CD14-positive monocyte (primary cell): ENCODE measurements at regions not wholly inside any gene's neighbourhood (a gene's known extent, or its start where the extent isn't known, plus 50 kb on each side); places are given as distances from the start of the nearest gene placed in this dataset.

Source experiments
- DNase-seq, 3 donors: peaks; one replicate each; pipeline ENCODE4 v3.0.0-alpha.2; 2011 to 2022
- H2AFZ ChIP-seq: 2 replicates; pipeline ENCODE4 v1.6.0; 2012; ENCODE audit warnings: mild to moderate bottlenecking, low read depth, low read length, inconsistent platforms; ENCODE audit not compliant: insufficient read depth, poor library complexity, severe bottlenecking
- H3K27ac ChIP-seq, 2 donors: 1 replicate in 1 of 2; 2 replicates in 1 of 2; pipeline ENCODE4 v1.5.1; 2012 to 2013; ENCODE audit warnings: low read length in 2 of 2, control low read depth in 1 of 2, inconsistent platforms in 1 of 2, low read depth in 1 of 2, mild to moderate bottlenecking in 1 of 2
- H3K27me3 ChIP-seq, 2 donors: one replicate each; pipeline versions ENCODE4 v1.6.0 to v1.6.1; 2011 to 2013; ENCODE audit warnings: low read length in 2 of 2; ENCODE audit not compliant: control insufficient read depth in 2 of 2, insufficient read depth in 2 of 2
- H3K36me3 ChIP-seq, 2 donors: replicated peaks in 1 of 2; 1 replicate in 1 of 2; 2 replicates in 1 of 2; pipeline versions ENCODE4 v1.5.1 to v1.6.1; 2012 to 2013; ENCODE audit warnings: low read length in 2 of 2, control low read depth in 1 of 2, inconsistent platforms in 1 of 2, mild to moderate bottlenecking in 1 of 2; ENCODE audit not compliant: insufficient read depth in 2 of 2, control insufficient read depth in 1 of 2
- H3K4me1 ChIP-seq, 2 donors: 1 replicate in 1 of 2; 2 replicates in 1 of 2; pipeline versions ENCODE4 v1.5.1 to v1.6.1; 2012 to 2013; ENCODE audit warnings: low read length in 2 of 2, control low read depth in 1 of 2, inconsistent platforms in 1 of 2, mild to moderate bottlenecking in 1 of 2, moderate library complexity in 1 of 2; ENCODE audit not compliant: insufficient read depth in 2 of 2, control insufficient read depth in 1 of 2
- H3K4me2 ChIP-seq: replicated peaks from 2 replicates; pipeline ENCODE3; 2012; ENCODE audit warnings: low read length, moderate library complexity, mild to moderate bottlenecking; ENCODE audit not compliant: poor library complexity, severe bottlenecking; ENCODE audit errors: extremely low read depth
- H3K4me3 ChIP-seq, 3 experiments: fragments of 200-600 bp in 1 of 3; sonication (generic) in 1 of 3; replicated peaks in 1 of 3; 1 replicate in 2 of 3; 2 replicates in 1 of 3; pipeline ENCODE4 v1.5.1; 2011 to 2013; ENCODE audit warnings: low read length in 3 of 3, mild to moderate bottlenecking in 3 of 3, control low read depth in 2 of 3, low read depth in 2 of 3, inconsistent platforms in 1 of 3, moderate library complexity in 1 of 3
- H3K79me2 ChIP-seq: 2 replicates; pipeline ENCODE4 v1.6.0; 2012; ENCODE audit warnings: mild to moderate bottlenecking, control low read depth, inconsistent platforms, low read length, moderate library complexity; ENCODE audit not compliant: insufficient read depth
- H3K9ac ChIP-seq: 2 replicates; pipeline ENCODE4 v1.6.0; 2017; ENCODE audit warnings: low read length, mild to moderate bottlenecking; ENCODE audit not compliant: insufficient read depth, poor library complexity, severe bottlenecking
- H3K9me3 ChIP-seq, 2 donors: replicated peaks in 1 of 2; 1 replicate in 1 of 2; 2 replicates in 1 of 2; pipeline versions ENCODE4 v1.5.1 to v1.6.1; 2012 to 2013; ENCODE audit warnings: low read length in 2 of 2, control low read depth in 1 of 2; ENCODE audit not compliant: control insufficient read depth in 1 of 2, insufficient read depth in 1 of 2
- H4K20me1 ChIP-seq: 2 replicates; pipeline ENCODE4 v1.6.0; 2012; ENCODE audit warnings: mild to moderate bottlenecking, low read length, control low read depth, moderate library complexity; ENCODE audit not compliant: insufficient read depth
- H3K27ac Mint-ChIP-seq, 7 donors: one replicate each; pipeline ENCODE4 v1.8.0; 2020; ENCODE audit warnings: mild to moderate bottlenecking in 7 of 7, mixed read lengths in 7 of 7, moderate library complexity in 6 of 7, inconsistent platforms in 2 of 7
- H3K27me3 Mint-ChIP-seq, 3 donors: one replicate each; pipeline ENCODE4 v1.8.0; 2021 to 2022; ENCODE audit warnings: low read depth in 3 of 3, mild to moderate bottlenecking in 3 of 3, mixed read lengths in 3 of 3, moderate library complexity in 3 of 3, inconsistent platforms in 1 of 3
- H3K36me3 Mint-ChIP-seq, 2 donors: one replicate each; pipeline ENCODE4 v1.8.0; 2020; ENCODE audit warnings: mixed read lengths in 2 of 2, inconsistent platforms in 1 of 2, mild to moderate bottlenecking in 1 of 2
- H3K4me1 Mint-ChIP-seq: one replicate; pipeline ENCODE4 v1.8.0; 2020; ENCODE audit warnings: mild to moderate bottlenecking, mixed read lengths
- H3K4me3 Mint-ChIP-seq, 2 donors: one replicate each; pipeline ENCODE4 v1.8.0; 2020; ENCODE audit warnings: mild to moderate bottlenecking in 2 of 2, mixed read lengths in 2 of 2, moderate library complexity in 1 of 2
- H3K9me3 Mint-ChIP-seq, 7 donors: one replicate each; pipeline ENCODE4 v1.8.0; 2020 to 2022; ENCODE audit warnings: mixed read lengths in 7 of 7, mild to moderate bottlenecking in 6 of 7, moderate library complexity in 6 of 7, inconsistent platforms in 2 of 7
- CTCF ChIP-seq: fragments of 200-600 bp; IDR thresholded peaks from one replicate; pipeline ENCODE4 v1.8.0; 2022; ENCODE audit warnings: antibody characterized with exemption, mild to moderate bottlenecking
- WGBS: methylation state at CpG from one replicate; pipeline ENCODE4 v1.1.5; 2013; ENCODE audit warnings: missing lambda C conversion rate; ENCODE audit not compliant: insufficient coverage; 5-methylcytosine and 5-hydroxymethylcytosine counted together
- intact Hi-C, 2 donors: fragments of 100-400 bp; cut with micrococcal nuclease; formaldehyde crosslinking; loops; one replicate each; pipeline versions ENCODE4 v1.15.0 to v1.15.1; 2023

DNA sequence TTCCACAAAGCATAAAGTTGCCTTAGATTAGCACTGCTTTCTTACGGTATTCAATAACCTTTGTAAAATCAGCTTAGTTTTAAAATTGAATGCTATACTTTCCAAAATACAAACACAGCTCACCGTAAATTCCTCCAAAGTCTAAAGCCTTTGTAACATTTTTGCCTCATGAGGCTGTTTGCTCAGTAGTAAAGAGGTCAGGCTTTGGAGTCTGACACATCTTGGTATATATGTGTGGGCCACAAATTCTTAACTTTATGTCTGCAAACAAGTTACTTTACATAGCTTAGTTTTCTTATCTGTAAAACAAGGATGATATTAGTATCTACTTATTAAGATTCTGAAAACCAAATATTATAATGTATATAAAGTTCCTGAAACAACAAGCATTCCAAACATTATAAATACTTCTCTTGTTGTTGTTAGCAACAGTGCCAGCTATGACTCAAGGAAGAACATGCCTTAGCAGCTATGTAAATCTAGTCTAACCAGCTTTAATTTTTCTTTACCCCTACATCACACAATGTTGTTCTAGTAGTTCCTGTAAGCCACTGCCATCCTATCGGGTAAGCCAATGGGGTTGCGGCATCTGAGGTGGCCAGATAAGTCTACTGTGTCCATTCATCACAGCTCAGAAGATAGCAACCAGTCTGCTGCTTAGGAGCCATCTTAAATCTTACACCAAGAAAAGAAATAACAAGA is 709.0 kb downstream of the KLHL13 start:
- Mint-ChIP-seq H3K27ac (no peak overlapping the region), H3K27me3 (peaks cover 0 to 3% (median 0%) of the 10 kb centered on the region in 3 donors), H3K36me3 (no peaks in the 10 kb centered on the region), H3K9me3 (peaks cover 2 to 14% (median 5%) of the 10 kb centered on the region in 7 donors), H3K4me3 (no peak overlapping the region), H3K4me1 (no peaks in the 10 kb centered on the region)
- H3K27ac ChIP-seq = no peak overlapping the region
- DNase-seq = no peak
- WGBS = 100% methylated on average over 2 of the region's 4 CpGs
- no peak overlapping the region for H3K4me2 ChIP-seq
- no peak overlapping the region for H3K9ac ChIP-seq
- H4K20me1 ChIP-seq = no peaks in the 10 kb centered on the region
- H2AFZ ChIP-seq = no peak overlapping the region
- no peak overlapping the region for H3K4me3 ChIP-seq
- no peaks in the 10 kb centered on the region for H3K79me2 ChIP-seq
- H3K27me3 ChIP-seq = no peaks in the 10 kb centered on the region
- peaks cover 0 to 6% of the 10 kb centered on the region in 2 donors for H3K9me3 ChIP-seq
- H3K4me1 ChIP-seq = no peaks in the 10 kb centered on the region
- no peak for TF ChIP-seq CTCF
- intact Hi-C loops = no loop called here
- H3K36me3 ChIP-seq = no peaks in the 10 kb centered on the region

DNA sequence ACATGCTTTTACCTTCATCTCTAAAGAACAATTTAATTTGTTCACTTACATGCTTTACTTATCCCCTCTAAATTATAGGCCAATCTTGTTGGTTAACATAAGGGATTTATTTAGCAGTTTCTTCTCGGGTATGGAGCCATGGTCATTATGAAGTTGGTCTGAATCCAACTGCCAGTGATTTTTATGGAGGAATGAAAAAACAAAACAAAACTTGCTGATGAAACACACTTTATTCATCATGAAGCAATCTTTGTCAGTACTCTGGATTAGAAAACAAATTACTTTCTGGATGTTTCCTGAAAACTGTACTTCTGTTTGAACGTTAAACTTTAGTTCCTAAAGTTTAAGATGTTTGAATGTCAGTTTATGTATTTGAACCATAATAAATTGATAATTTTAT is 715.8 kb downstream of the KLHL13 start:
- Mint-ChIP-seq H3K27ac (no peak overlapping the region), H3K4me3 (no peak overlapping the region), H3K9me3 (peaks cover 0 to 12% (median 0%) of the 10 kb centered on the region in 7 donors), H3K36me3 (no peaks in the 10 kb centered on the region), H3K4me1 (no peaks in the 10 kb centered on the region), H3K27me3 (peaks cover 0 to 2% (median 0%) of the 10 kb centered on the region in 3 donors)
- Histone ChIP-seq H4K20me1 (no peaks in the 10 kb centered on the region), H3K27me3 (no peaks in the 10 kb centered on the region), H3K79me2 (no peaks in the 10 kb centered on the region), H3K9ac (no peak overlapping the region), H2AFZ (no peak overlapping the region), H3K4me1 (no peaks in the 10 kb centered on the region), H3K9me3 (no peaks in the 10 kb centered on the region), H3K4me3 (no peak overlapping the region), H3K4me2 (no peak overlapping the region), H3K27ac (no peak overlapping the region), H3K36me3 (no peaks in the 10 kb centered on the region)
- no peak for DNase-seq
- WGBS = no CpG with 5 or more reads among the region's 2 CpGs
- intact Hi-C loops = no loop called here
- no peak for TF ChIP-seq CTCF
